HepG2 (cell line): ENCODE measurements at regions not wholly inside any gene's neighbourhood (a gene's known extent, or its start where the extent isn't known, plus 50 kb on each side); places are given as distances from the start of the nearest gene placed in this dataset.

Source experiments
- ATAC-seq: fragments of 200-7000 bp; cut with Tn5 transposase; 3 replicates; pipeline ENCODE4 v1.9.1; 2020; ENCODE audit warnings: mild to moderate bottlenecking, moderate library complexity
- BruUV-seq: library from RNA; stranded (reverse); fragments of 400-500 nt; replicated peaks from 2 replicates; lab custom pipeline; 2021; lab: Mats Ljungman, UMichigan
- CTCF ChIA-PET: fragments of 300-600 bp; formaldehyde crosslinking; extraction: SDS; loops from one replicate; lab custom pipeline; 2021; ENCODE audit warnings: low total read pairs, inconsistent platforms, low intra/inter-chr PET ratio; lab: Yijun Ruan, JAX
- POLR2A ChIA-PET: fragments of 350-600 bp; sonication (Branson Sonifier 250); formaldehyde crosslinking; loops from one replicate; lab custom pipeline; 2020; ENCODE audit warnings: antibody characterized with exemption, inconsistent platforms; lab: Yijun Ruan, JAX
- DNase-seq: peaks from one replicate; pipeline ENCODE4 v3.0.0-alpha.2; 2015; ENCODE audit warnings: low spot score
- FAIRE-seq: peaks from 3 replicates; lab custom pipeline; 2011; peaks lifted over from hg19 to GRCh38; lab: Jason Lieb, UNC
- H2AFZ ChIP-seq: one replicate; pipeline ENCODE4 v1.6.1; 2011; ENCODE audit warnings: low read length, inconsistent platforms
- H3K27ac ChIP-seq: fragments of 300-600 bp; 3 replicates; pipeline ENCODE4 v1.8.0; 2011; ENCODE audit warnings: mixed run types, mild to moderate bottlenecking, mixed read lengths, low read length, inconsistent platforms; ENCODE audit not compliant: insufficient read depth; ENCODE audit errors: extremely low read length
- H3K27me3 ChIP-seq, 2 experiments: fragments of 200-600 bp in 1 of 2; 2 replicates in 1 of 2; 3 replicates in 1 of 2; pipeline versions ENCODE4 v1.6.0 to v1.8.0; 2011; ENCODE audit warnings: low read length in 2 of 2, mild to moderate bottlenecking in 2 of 2, moderate library complexity in 2 of 2, inconsistent platforms in 1 of 2; ENCODE audit not compliant: insufficient read depth in 2 of 2, control insufficient read depth in 1 of 2
- H3K36me3 ChIP-seq, 2 experiments: fragments of 200-600 bp in 1 of 2; replicated peaks in 1 of 2; 2 replicates in 1 of 2; 3 replicates in 1 of 2; pipeline versions ENCODE4 v1.5.1 to v1.8.0; 2011; ENCODE audit warnings: low read length in 2 of 2, inconsistent platforms in 1 of 2; ENCODE audit not compliant: insufficient read depth in 2 of 2, control insufficient read depth in 1 of 2
- H3K4me1 ChIP-seq: 2 replicates; pipeline ENCODE4 v1.5.1; 2012; ENCODE audit warnings: low read length, inconsistent platforms; ENCODE audit not compliant: insufficient read depth
- H3K4me2 ChIP-seq: 2 replicates; pipeline ENCODE4 v1.6.0; 2011; ENCODE audit warnings: low read depth, low read length, inconsistent platforms
- H3K4me3 ChIP-seq, 3 experiments: fragments of 200-600 bp in 1 of 3; sonication (generic), shearing (Covaris generic) in 1 of 3; replicated peaks in 1 of 3; 2 replicates each; pipeline ENCODE4 v1.5.1; 2011 to 2016; ENCODE audit warnings: low read length in 3 of 3, inconsistent platforms in 2 of 3, low read depth in 2 of 3, mild to moderate bottlenecking in 2 of 3, control low read depth in 1 of 3, mixed read lengths in 1 of 3; ENCODE audit not compliant: insufficient read depth in 1 of 3
- H3K79me2 ChIP-seq: one replicate; pipeline ENCODE4 v1.6.1; 2011; ENCODE audit warnings: low read length, inconsistent platforms; ENCODE audit not compliant: insufficient read depth
- H3K9ac ChIP-seq: 2 replicates; pipeline ENCODE4 v1.6.0; 2011; ENCODE audit warnings: mild to moderate bottlenecking, low read depth, low read length, inconsistent platforms; ENCODE audit not compliant: insufficient read depth
- H3K9me3 ChIP-seq: 2 replicates; pipeline ENCODE4 v1.5.1; 2012; ENCODE audit warnings: mild to moderate bottlenecking, low read length
- H4K20me1 ChIP-seq: 2 replicates; pipeline ENCODE4 v1.6.0; 2011; ENCODE audit warnings: inconsistent platforms, mild to moderate bottlenecking, low read length, moderate library complexity; ENCODE audit not compliant: insufficient read depth
- ARNT2 ChIP-seq: sonication (generic); formaldehyde crosslinking; IDR thresholded peaks from 2 replicates; pipeline ENCODE4 v1.8.0; 2022; ENCODE audit warnings: mild to moderate bottlenecking, low read depth, missing genetic modification reagents, moderate library complexity
- EEA1 ChIP-seq: sonication (generic); formaldehyde crosslinking; IDR thresholded peaks from 2 replicates; pipeline ENCODE4 v1.5.1; 2020; ENCODE audit warnings: mild to moderate bottlenecking, missing genetic modification reagents, borderline replicate concordance
- FOSL1 ChIP-seq: sonication (generic); formaldehyde crosslinking; IDR thresholded peaks from 2 replicates; pipeline ENCODE4 v1.9.0; 2021; ENCODE audit warnings: missing genetic modification reagents, borderline replicate concordance
- NFAT5 ChIP-seq: sonication (generic); formaldehyde crosslinking; IDR thresholded peaks from 2 replicates; pipeline ENCODE4 v1.4.0; 2020; ENCODE audit warnings: missing genetic modification reagents
- NR1H2 ChIP-seq: sonication (generic); formaldehyde crosslinking; IDR thresholded peaks from 2 replicates; pipeline ENCODE4 v1.8.1; 2022; ENCODE audit warnings: low read depth, missing genetic modification reagents, borderline replicate concordance
- TFAP4 ChIP-seq: sonication (generic); IDR thresholded peaks from 2 replicates; pipeline ENCODE4 v1.6.1; 2016; ENCODE audit warnings: low read depth, borderline replicate concordance
- ZNF580 ChIP-seq: IDR thresholded peaks from 2 replicates; pipeline ENCODE4 v1.6.1; 2016; ENCODE audit warnings: low read depth, borderline replicate concordance
- ZSCAN30 ChIP-seq: sonication (generic); formaldehyde crosslinking; IDR thresholded peaks from 2 replicates; pipeline ENCODE4 v1.5.0; 2020; ENCODE audit warnings: mild to moderate bottlenecking, missing genetic modification reagents
- WGBS: methylation state at CpG from one replicate; pipeline ENCODE4 v1.1.6; 2017; ENCODE audit warnings: low lambda C conversion rate; 5-methylcytosine and 5-hydroxymethylcytosine counted together
- in situ Hi-C: cut with HindIII; loops from 2 replicates; pipeline ENCODE4 v1.10.0; 2017; ENCODE audit warnings: low pct_unique_long_range_greater_than_20kb; ENCODE audit not compliant: extremely low pct_ligation_motif_present
- intact Hi-C: fragments of 100-400 bp; cut with micrococcal nuclease; formaldehyde crosslinking; loops from one replicate; pipeline ENCODE4 v1.10.0; 2022; ENCODE audit not compliant: unreplicated experiment

- in situ Hi-C loops, result no loop called here
- no peak overlapping the region for H3K4me2 ChIP-seq
- intact Hi-C loops, result loop anchor here (2.0 kb wide), 1 partner anchor 256 kb away; no protein-coding TSS in a partner anchor
- no peak overlapping the region for H3K4me3 ChIP-seq
- ATAC-seq (no peak), DNase-seq (no peak), FAIRE-seq (no peak)
- H3K79me2 ChIP-seq, result no peaks in the 10 kb centered on the region
- H3K9me3 ChIP-seq, result no peaks in the 10 kb centered on the region
- ChIA-PET CTCF (interaction anchor here (0.6 kb wide), 1 partner anchor 19 kb away, joined by 3 read pairs; no protein-coding TSS in a partner anchor), POLR2A (interaction anchor here (1.5 kb wide), 1 partner anchor 256 kb away, joined by 6 read pairs; no protein-coding TSS in a partner anchor)
- BruUV-seq, result no TSS peak
- H4K20me1 ChIP-seq, result no peaks in the 10 kb centered on the region
- no peak overlapping the region for H2AFZ ChIP-seq
- TF ChIP-seq FOSL1, result no peak
- TF ChIP-seq NFAT5, result no peak
- TF ChIP-seq ZSCAN30, result no peak
- no peak for TF ChIP-seq ARNT2 (CRISPR knock-in tag)
- TF ChIP-seq NR1H2 (CRISPR knock-in tag), result no peak
- TF ChIP-seq ZNF580 (CRISPR knock-in tag), result no peak
- TF ChIP-seq TFAP4, result no peak
- TF ChIP-seq EEA1 (CRISPR knock-in tag), result no peak
- WGBS, result 66% methylated on average over 8 of the region's 8 CpGs
- H3K27ac ChIP-seq, result no peak overlapping the region
- H3K36me3 ChIP-seq, result no peaks in the 10 kb centered on the region
- H3K9ac ChIP-seq, result no peak overlapping the region
- no peaks in the 10 kb centered on the region; a peak in 1 of 5 replicates for H3K27me3 ChIP-seq
- peaks cover 9% of the 10 kb centered on the region; the same call in 1 of the 2 replicates for H3K4me1 ChIP-seq
Observed at GRCh38 chr6:21332660-21333059, 260.9 kb upstream of the SOX4 start.
